SK-N-SH (cell line): ENCODE measurements at regions not wholly inside any gene's neighbourhood (a gene's known extent, or its start where the extent isn't known, plus 50 kb on each side); places are given as distances from the start of the nearest gene placed in this dataset.
"Not testable (repeated sequence)": the region's sequence is repeated elsewhere in the genome, so short reads cannot be mapped to it uniquely, and the experiment has no call there.

Experiments used
- CTCF ChIA-PET: fragments of 300-600, 350-600 bp; formaldehyde crosslinking; extraction: SDS; loops from one replicate; lab custom pipeline; 2021; lab: Yijun Ruan, JAX
- POLR2A ChIA-PET: fragments of 350-600 bp; sonication (Branson Sonifier 250); formaldehyde crosslinking; extraction: SDS; loops from one replicate; lab custom pipeline; 2020; ENCODE audit warnings: antibody characterized with exemption, inconsistent platforms; lab: Yijun Ruan, JAX
- DNase-seq: peaks from one replicate; pipeline ENCODE4 v3.0.0; 2012
- H2AFZ ChIP-seq: fragments of 200-600 bp; sonication (generic); 2 replicates; pipeline ENCODE4 v1.8.1; 2016; ENCODE audit warnings: antibody characterized with exemption, mild to moderate bottlenecking, low read depth
- H3F3A ChIP-seq: fragments of 200-600 bp; sonication (generic); replicated peaks from 2 replicates; pipeline ENCODE3; 2016; ENCODE audit warnings: antibody characterized with exemption, mild to moderate bottlenecking; ENCODE audit not compliant: insufficient read depth
- H3K27ac ChIP-seq, 2 experiments: fragments of 200-500 bp in 1 of 2; fragments of 200-600 bp in 1 of 2; sonication (Bioruptor generic) in 1 of 2; sonication (generic), shearing (Covaris generic) in 1 of 2; 2 replicates each; pipeline versions ENCODE4 v1.5.1 to v1.6.1; 2014 to 2016; ENCODE audit warnings: low read depth in 2 of 2, inconsistent platforms in 1 of 2, low read length in 1 of 2, mild to moderate bottlenecking in 1 of 2, mixed read lengths in 1 of 2
- H3K27me3 ChIP-seq: fragments of 200-600 bp; sonication (generic), shearing (Covaris generic); 2 replicates; pipeline ENCODE4 v1.6.1; 2016; ENCODE audit warnings: mixed run types; ENCODE audit not compliant: insufficient read depth
- H3K36me3 ChIP-seq, 2 experiments: fragments of 200-500 bp in 1 of 2; fragments of 200-600 bp in 1 of 2; sonication (Bioruptor generic) in 1 of 2; sonication (generic) in 1 of 2; replicated peaks in 1 of 2; 2 replicates each; pipeline versions ENCODE3 to v1.5.1; 2014 to 2016; ENCODE audit warnings: low read length in 1 of 2, mild to moderate bottlenecking in 1 of 2; ENCODE audit not compliant: insufficient read depth in 2 of 2, control insufficient read depth in 1 of 2
- H3K4me1 ChIP-seq, 2 experiments: fragments of 200-500 bp in 1 of 2; fragments of 200-600 bp in 1 of 2; sonication (Bioruptor generic) in 1 of 2; sonication (generic), shearing (Covaris generic) in 1 of 2; 2 replicates each; pipeline versions ENCODE4 v1.5.1 to v1.6.1; 2014 to 2016; ENCODE audit warnings: low read depth in 1 of 2, low read length in 1 of 2, mixed run types in 1 of 2; ENCODE audit not compliant: insufficient read depth in 2 of 2, control insufficient read depth in 1 of 2
- H3K4me2 ChIP-seq: fragments of 200-600 bp; sonication (generic), shearing (Covaris generic); 2 replicates; pipeline ENCODE4 v1.6.1; 2017; ENCODE audit warnings: mixed run types
- H3K4me3 ChIP-seq, 2 experiments: fragments of 200-500 bp in 1 of 2; fragments of 200-600 bp in 1 of 2; sonication (Bioruptor generic) in 1 of 2; sonication (generic), shearing (Covaris generic) in 1 of 2; 2 replicates each; pipeline versions ENCODE4 v1.5.1 to v1.8.1; 2014 to 2016; ENCODE audit warnings: low read depth in 2 of 2, inconsistent platforms in 1 of 2, low read length in 1 of 2, mild to moderate bottlenecking in 1 of 2, mixed read lengths in 1 of 2, moderate library complexity in 1 of 2
- H3K79me2 ChIP-seq: fragments of 200-600 bp; sonication (generic); 2 replicates; pipeline ENCODE4 v1.8.1; 2017; ENCODE audit warnings: mild to moderate bottlenecking; ENCODE audit not compliant: insufficient read depth
- H3K9ac ChIP-seq: fragments of 200-600 bp; sonication (generic); 2 replicates; pipeline ENCODE4 v1.6.1; 2017; ENCODE audit warnings: mixed run types
- H3K9me2 ChIP-seq: fragments of 200-600 bp; sonication (generic); 2 replicates; pipeline ENCODE4 v1.6.1; 2017; ENCODE audit warnings: mixed run types
- H3K9me3 ChIP-seq: fragments of 200-600 bp; sonication (generic); 2 replicates; pipeline ENCODE4 v1.6.1; 2017; ENCODE audit warnings: mixed run types, mild to moderate bottlenecking, moderate library complexity
- H4K20me1 ChIP-seq: fragments of 200-600 bp; sonication (generic); 2 replicates; pipeline ENCODE4 v1.6.1; 2017; ENCODE audit warnings: mild to moderate bottlenecking, mixed run types; ENCODE audit not compliant: insufficient read depth
- CHD2 ChIP-seq: fragments of 150-350 bp; IDR thresholded peaks from 2 replicates; pipeline ENCODE4 v1.6.1; 2018; ENCODE audit warnings: low read length; ENCODE audit not compliant: partially characterized antibody
- ELF1 ChIP-seq: IDR thresholded peaks from 2 replicates; pipeline ENCODE4 v1.4.0; 2012
- EP300 ChIP-seq, 2 experiments: IDR thresholded peaks; 2 replicates each; pipeline versions ENCODE4 v1.4.0 to v1.6.1; 2012; ENCODE audit warnings: borderline replicate concordance in 1 of 2, low read depth in 1 of 2, low read length in 1 of 2
- JUND ChIP-seq: IDR thresholded peaks from 2 replicates; pipeline ENCODE4 v1.4.0; 2012
- MEF2A ChIP-seq: IDR thresholded peaks from 2 replicates; pipeline ENCODE4 v1.4.0; 2012; ENCODE audit warnings: low read depth, borderline replicate concordance
- NRF1 ChIP-seq: IDR thresholded peaks from 2 replicates; pipeline ENCODE4 v1.6.1; 2012; ENCODE audit warnings: low read depth, mild to moderate bottlenecking, low read length
- RCOR1 ChIP-seq: fragments of 150-350 bp; IDR thresholded peaks from 2 replicates; pipeline ENCODE4 v1.6.1; 2017; ENCODE audit warnings: antibody characterized with exemption, low read length
- RFX5 ChIP-seq: IDR thresholded peaks from 2 replicates; pipeline ENCODE4 v1.6.1; 2012; ENCODE audit warnings: mild to moderate bottlenecking, improper control_type of control experiment, low read length
- RXRA ChIP-seq: IDR thresholded peaks from 2 replicates; pipeline ENCODE4 v1.4.0; 2012; ENCODE audit warnings: low read depth, mild to moderate bottlenecking, borderline replicate concordance
- SMC3 ChIP-seq: IDR thresholded peaks from 2 replicates; pipeline ENCODE4 v1.6.1; 2012; ENCODE audit warnings: low read depth, low read length, improper control_type of control experiment
- TEAD4 ChIP-seq: IDR thresholded peaks from 2 replicates; pipeline ENCODE4 v1.4.0; 2012; ENCODE audit warnings: mild to moderate bottlenecking, borderline replicate concordance; ENCODE audit not compliant: insufficient read depth
- WGBS: methylation state at CpG from one replicate; pipeline ENCODE4 v1.1.6; 2017; ENCODE audit warnings: low lambda C conversion rate; 5-methylcytosine and 5-hydroxymethylcytosine counted together
- TF ChIP-seq, protein P1 (sequence below): IDR thresholded peaks from 2 replicates; pipeline ENCODE4 v1.4.0; 2012; ENCODE audit warnings: low read depth
- TF ChIP-seq, protein P2 (sequence below): IDR thresholded peaks from 2 replicates; pipeline ENCODE4; 2012
- TF ChIP-seq, protein P3 (sequence below): fragments of 150-350 bp; IDR thresholded peaks from 2 replicates; pipeline ENCODE4 v1.6.1; 2016; ENCODE audit warnings: mild to moderate bottlenecking, low read depth, low read length
- TF ChIP-seq, protein P4 (sequence below): IDR thresholded peaks from 2 replicates; pipeline ENCODE4 v1.4.0; 2012; ENCODE audit warnings: low read depth, borderline replicate concordance
- TF ChIP-seq, protein P5 (sequence below): IDR thresholded peaks from 2 replicates; pipeline ENCODE4 v1.6.1; 2012; ENCODE audit warnings: mild to moderate bottlenecking, low read depth, low read length, moderate library complexity

DNA sequence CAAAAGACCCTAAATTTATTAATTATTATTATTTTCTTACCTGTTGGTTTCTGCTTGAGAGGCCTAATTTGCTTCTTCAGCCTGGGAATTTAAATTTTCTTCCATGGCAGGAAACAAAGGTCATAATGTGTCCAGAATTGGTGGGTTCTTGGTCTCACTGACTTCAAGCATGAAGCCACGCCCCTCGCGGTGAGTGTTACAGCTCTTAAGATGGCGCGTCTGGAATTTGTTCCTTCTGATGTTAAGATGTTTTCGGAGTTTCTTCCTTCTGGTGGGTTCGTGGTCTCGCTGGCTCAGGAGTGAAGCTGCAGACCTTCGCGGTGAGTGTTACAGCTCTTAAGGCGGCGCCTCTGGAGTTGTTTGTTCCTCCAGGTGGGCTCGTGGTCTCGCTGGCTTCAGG, 998.7 kb upstream of the SPRY2 start:
- CTCF ChIA-PET, H3K27me3 ChIP-seq, H3K27ac ChIP-seq, H2AFZ ChIP-seq, H3K79me2 ChIP-seq, H3K9me2 ChIP-seq, DNase-seq, H3K4me1 ChIP-seq, H3K36me3 ChIP-seq, H3K9me3 ChIP-seq, H3F3A ChIP-seq, H3K4me2 ChIP-seq, H3K9ac ChIP-seq, H4K20me1 ChIP-seq, H3K4me3 ChIP-seq, POLR2A ChIA-PET: not testable (repeated sequence)
- WGBS: 56% methylated on average over 14 of the region's 14 CpGs

DNA sequence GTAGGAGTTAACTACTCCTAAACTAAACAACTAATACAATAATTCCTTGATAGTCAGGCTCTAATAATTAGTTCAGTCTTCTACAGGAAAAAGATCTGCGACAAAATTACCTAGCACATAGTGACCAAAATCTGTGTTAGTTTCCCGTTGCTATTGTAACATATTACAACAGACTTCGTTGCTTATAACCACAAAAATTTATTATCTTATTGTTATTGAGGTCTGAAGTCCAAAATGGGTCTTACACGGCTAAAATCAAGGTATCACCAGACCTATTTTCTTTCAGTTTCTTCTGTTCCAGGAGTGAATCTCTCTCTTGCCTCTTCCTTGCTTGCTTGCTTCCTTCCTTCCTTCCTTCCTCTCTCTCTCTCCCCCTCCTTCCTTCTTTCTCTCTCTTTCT, 993.6 kb upstream of the SPRY2 start:
- DNase-seq: no peak

More for the DNA sequence above, 993.6 kb upstream of the SPRY2 start:
- Histone ChIP-seq H3K4me2 (no peak overlapping the region), H3K27ac (no peak overlapping the region), H3K9ac (no peak overlapping the region), H3K9me2 (no peaks in the 10 kb centered on the region), H3K27me3 (no peaks in the 10 kb centered on the region), H3K36me3 (no peaks in the 10 kb centered on the region), H3F3A (no peaks in the 10 kb centered on the region), H4K20me1 (no peaks in the 10 kb centered on the region)
- 17% methylated on average over 4 of the region's 4 CpGs for WGBS
- POLR2A ChIA-PET: no interaction called here
- CTCF ChIA-PET: no interaction called here
- TF ChIP-seq, protein P1, sequence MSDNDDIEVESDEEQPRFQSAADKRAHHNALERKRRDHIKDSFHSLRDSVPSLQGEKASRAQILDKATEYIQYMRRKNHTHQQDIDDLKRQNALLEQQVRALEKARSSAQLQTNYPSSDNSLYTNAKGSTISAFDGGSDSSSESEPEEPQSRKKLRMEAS: no peak
- TF ChIP-seq, protein P2, sequence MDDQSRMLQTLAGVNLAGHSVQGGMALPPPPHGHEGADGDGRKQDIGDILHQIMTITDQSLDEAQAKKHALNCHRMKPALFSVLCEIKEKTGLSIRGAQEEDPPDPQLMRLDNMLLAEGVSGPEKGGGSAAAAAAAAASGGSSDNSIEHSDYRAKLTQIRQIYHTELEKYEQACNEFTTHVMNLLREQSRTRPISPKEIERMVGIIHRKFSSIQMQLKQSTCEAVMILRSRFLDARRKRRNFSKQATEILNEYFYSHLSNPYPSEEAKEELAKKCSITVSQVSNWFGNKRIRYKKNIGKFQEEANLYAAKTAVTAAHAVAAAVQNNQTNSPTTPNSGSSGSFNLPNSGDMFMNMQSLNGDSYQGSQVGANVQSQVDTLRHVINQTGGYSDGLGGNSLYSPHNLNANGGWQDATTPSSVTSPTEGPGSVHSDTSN: no peak
- TF ChIP-seq CHD2 (no peak), MEF2A (no peak), TEAD4 (no peak), JUND (no peak), EP300 (IDR thresholded peaks at IDR 0.05; ENCODE audit: borderline replicate concordance in 1 of 2, low read depth in 1 of 2, low read length in 1 of 2) (no peak), RCOR1 (no peak), RXRA (no peak), NRF1 (no peak), SMC3 (no peak), RFX5 (no peak), ELF1 (no peak)
- TF ChIP-seq, protein P3, sequence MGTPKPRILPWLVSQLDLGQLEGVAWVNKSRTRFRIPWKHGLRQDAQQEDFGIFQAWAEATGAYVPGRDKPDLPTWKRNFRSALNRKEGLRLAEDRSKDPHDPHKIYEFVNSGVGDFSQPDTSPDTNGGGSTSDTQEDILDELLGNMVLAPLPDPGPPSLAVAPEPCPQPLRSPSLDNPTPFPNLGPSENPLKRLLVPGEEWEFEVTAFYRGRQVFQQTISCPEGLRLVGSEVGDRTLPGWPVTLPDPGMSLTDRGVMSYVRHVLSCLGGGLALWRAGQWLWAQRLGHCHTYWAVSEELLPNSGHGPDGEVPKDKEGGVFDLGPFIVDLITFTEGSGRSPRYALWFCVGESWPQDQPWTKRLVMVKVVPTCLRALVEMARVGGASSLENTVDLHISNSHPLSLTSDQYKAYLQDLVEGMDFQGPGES: no peak
- TF ChIP-seq, protein P4, sequence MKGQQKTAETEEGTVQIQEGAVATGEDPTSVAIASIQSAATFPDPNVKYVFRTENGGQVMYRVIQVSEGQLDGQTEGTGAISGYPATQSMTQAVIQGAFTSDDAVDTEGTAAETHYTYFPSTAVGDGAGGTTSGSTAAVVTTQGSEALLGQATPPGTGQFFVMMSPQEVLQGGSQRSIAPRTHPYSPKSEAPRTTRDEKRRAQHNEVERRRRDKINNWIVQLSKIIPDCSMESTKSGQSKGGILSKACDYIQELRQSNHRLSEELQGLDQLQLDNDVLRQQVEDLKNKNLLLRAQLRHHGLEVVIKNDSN: no peak
- TF ChIP-seq, protein P5, sequence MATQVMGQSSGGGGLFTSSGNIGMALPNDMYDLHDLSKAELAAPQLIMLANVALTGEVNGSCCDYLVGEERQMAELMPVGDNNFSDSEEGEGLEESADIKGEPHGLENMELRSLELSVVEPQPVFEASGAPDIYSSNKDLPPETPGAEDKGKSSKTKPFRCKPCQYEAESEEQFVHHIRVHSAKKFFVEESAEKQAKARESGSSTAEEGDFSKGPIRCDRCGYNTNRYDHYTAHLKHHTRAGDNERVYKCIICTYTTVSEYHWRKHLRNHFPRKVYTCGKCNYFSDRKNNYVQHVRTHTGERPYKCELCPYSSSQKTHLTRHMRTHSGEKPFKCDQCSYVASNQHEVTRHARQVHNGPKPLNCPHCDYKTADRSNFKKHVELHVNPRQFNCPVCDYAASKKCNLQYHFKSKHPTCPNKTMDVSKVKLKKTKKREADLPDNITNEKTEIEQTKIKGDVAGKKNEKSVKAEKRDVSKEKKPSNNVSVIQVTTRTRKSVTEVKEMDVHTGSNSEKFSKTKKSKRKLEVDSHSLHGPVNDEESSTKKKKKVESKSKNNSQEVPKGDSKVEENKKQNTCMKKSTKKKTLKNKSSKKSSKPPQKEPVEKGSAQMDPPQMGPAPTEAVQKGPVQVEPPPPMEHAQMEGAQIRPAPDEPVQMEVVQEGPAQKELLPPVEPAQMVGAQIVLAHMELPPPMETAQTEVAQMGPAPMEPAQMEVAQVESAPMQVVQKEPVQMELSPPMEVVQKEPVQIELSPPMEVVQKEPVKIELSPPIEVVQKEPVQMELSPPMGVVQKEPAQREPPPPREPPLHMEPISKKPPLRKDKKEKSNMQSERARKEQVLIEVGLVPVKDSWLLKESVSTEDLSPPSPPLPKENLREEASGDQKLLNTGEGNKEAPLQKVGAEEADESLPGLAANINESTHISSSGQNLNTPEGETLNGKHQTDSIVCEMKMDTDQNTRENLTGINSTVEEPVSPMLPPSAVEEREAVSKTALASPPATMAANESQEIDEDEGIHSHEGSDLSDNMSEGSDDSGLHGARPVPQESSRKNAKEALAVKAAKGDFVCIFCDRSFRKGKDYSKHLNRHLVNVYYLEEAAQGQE: no peak
- TF ChIP-seq, all 33 proteins: peak for 0
- Histone ChIP-seq H2AFZ (no peak overlapping the region), H3K4me3 (no peak overlapping the region), H3K4me1 (no peaks in the 10 kb centered on the region), H3K79me2 (no peaks in the 10 kb centered on the region), H3K9me3 (no peaks in the 10 kb centered on the region)
